Upper lobe of right lung (tissue), 1 donor: ENCODE measurements at regions not wholly inside any gene's neighbourhood (a gene's known extent, or its start where the extent isn't known, plus 50 kb on each side); places are given as distances from the start of the nearest gene placed in this dataset.

ENCODE experiments used
- ATAC-seq: fragments of 200-7000 bp; cut with Tn5 transposase; one replicate; pipeline ENCODE4 v1.9.1; 2020; ENCODE audit warnings: mild to moderate bottlenecking, moderate library complexity
- DNase-seq: peaks from one replicate; pipeline ENCODE4 v3.0.0-alpha.2; 2020
- H3K27ac ChIP-seq: fragments of 200-600 bp; one replicate; pipeline ENCODE4 v1.8.0; 2022
- H3K27me3 ChIP-seq: fragments of 200-600 bp; one replicate; pipeline ENCODE4 v1.8.0; 2022; ENCODE audit warnings: mild to moderate bottlenecking
- H3K36me3 ChIP-seq: fragments of 200-600 bp; one replicate; pipeline ENCODE4 v1.8.0; 2022
- H3K4me1 ChIP-seq: fragments of 200-600 bp; one replicate; pipeline ENCODE4 v1.8.0; 2022
- H3K4me3 ChIP-seq: fragments of 200-600 bp; one replicate; pipeline ENCODE4 v1.8.0; 2022; ENCODE audit warnings: mild to moderate bottlenecking
- H3K9me3 ChIP-seq: fragments of 200-600 bp; one replicate; pipeline ENCODE4 v1.8.0; 2022
- CTCF ChIP-seq: fragments of 200-600 bp; IDR thresholded peaks from one replicate; pipeline ENCODE4 v1.8.0; 2022; ENCODE audit warnings: antibody characterized with exemption
- intact Hi-C: fragments of 100-400 bp; cut with DNase I; formaldehyde crosslinking; loops from one replicate; pipeline ENCODE4 v1.11.0; 2022
- donor health status: DM: no; HTN: yes; CAD: no; lungs with severe emphysema.

DNA sequence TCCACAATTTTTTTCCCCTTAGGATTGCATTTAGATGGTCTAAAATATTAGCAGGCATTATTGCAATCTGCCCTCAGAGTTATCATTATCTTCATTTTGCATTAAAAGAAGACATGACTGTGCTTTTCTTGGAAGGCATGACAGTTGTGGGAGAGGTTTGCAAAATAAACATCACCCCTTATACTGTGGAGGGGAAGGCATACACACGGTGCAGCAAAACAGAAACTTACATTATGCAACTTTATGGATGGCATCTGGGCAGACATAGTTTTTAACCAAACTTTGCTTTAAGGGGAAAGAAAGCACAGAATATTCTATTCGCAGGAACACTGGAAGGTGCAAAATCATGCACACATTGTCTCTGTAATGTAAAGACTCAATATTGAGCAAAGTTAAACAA, 505.8 kb upstream of the ADAMTS16 start:
- no peak for DNase-seq
- Histone ChIP-seq H3K27me3 (no peaks in the 10 kb centered on the region), H3K36me3 (no peaks in the 10 kb centered on the region), H3K4me3 (no peak overlapping the region), H3K27ac (no peak overlapping the region), H3K4me1 (no peaks in the 10 kb centered on the region), H3K9me3 (no peaks in the 10 kb centered on the region)
- ATAC-seq, result no peak
- intact Hi-C loops, result no loop called here
- no peak for TF ChIP-seq CTCF

- Histone ChIP-seq H3K4me3 (no peak overlapping the region), H3K27me3 (no peaks in the 10 kb centered on the region), H3K36me3 (no peaks in the 10 kb centered on the region), H3K27ac (no peak overlapping the region), H3K4me1 (no peaks in the 10 kb centered on the region), H3K9me3 (no peaks in the 10 kb centered on the region)
- DNase-seq (no peak), ATAC-seq (no peak)
- intact Hi-C loops, result no loop called here
- TF ChIP-seq CTCF, result no peak
Observed at GRCh38 chr5:4636378-4636777, 503.8 kb upstream of the ADAMTS16 start.

- TF ChIP-seq CTCF, result no peak
- no peak overlapping the region for H3K4me3 ChIP-seq
- H3K4me1 ChIP-seq, result no peaks in the 10 kb centered on the region
- DNase-seq, result no peak
- H3K9me3 ChIP-seq, result no peaks in the 10 kb centered on the region
- no peak for ATAC-seq
- H3K27me3 ChIP-seq, result no peaks in the 10 kb centered on the region
- intact Hi-C loops, result no loop called here
- no peak overlapping the region for H3K27ac ChIP-seq
- H3K36me3 ChIP-seq, result no peaks in the 10 kb centered on the region
Observed at GRCh38 chr5:4639946-4640345, 500.2 kb upstream of the ADAMTS16 start.

- no peaks in the 10 kb centered on the region for H3K9me3 ChIP-seq
- H3K4me3 ChIP-seq, result no peak overlapping the region
- H3K27me3 ChIP-seq, result no peaks in the 10 kb centered on the region
- ATAC-seq (no peak), DNase-seq (no peak)
- H3K4me1 ChIP-seq, result no peaks in the 10 kb centered on the region
- no peak overlapping the region for H3K27ac ChIP-seq
- TF ChIP-seq CTCF, result no peak
- no peaks in the 10 kb centered on the region for H3K36me3 ChIP-seq
- intact Hi-C loops, result no loop called here
Observed at GRCh38 chr5:4640795-4641194, 499.3 kb upstream of the ADAMTS16 start.

DNA sequence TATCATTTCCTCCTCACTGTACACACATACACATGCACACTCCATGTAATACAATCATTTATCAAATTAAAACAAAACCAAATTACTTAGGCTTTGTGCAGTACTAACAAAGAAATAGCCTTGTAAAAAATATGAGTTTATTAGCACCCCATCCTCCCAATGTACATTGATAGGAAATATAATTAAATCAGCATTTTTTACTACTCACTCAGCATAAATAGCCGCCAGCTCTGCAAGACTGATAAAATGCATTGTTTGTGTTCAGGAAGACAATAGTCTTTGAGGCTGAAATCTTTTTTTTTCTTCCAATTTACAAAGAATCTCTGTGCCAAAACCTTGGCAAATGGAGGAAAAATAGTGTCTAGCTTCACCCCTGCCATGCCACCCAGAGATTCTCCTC, 497.6 kb upstream of the ADAMTS16 start:
- DNase-seq (no peak), ATAC-seq (no peak)
- TF ChIP-seq CTCF, result no peak
- no peak overlapping the region for H3K4me3 ChIP-seq
- no peak overlapping the region for H3K27ac ChIP-seq
- no peaks in the 10 kb centered on the region for H3K9me3 ChIP-seq
- no peaks in the 10 kb centered on the region for H3K4me1 ChIP-seq
- no peaks in the 10 kb centered on the region for H3K36me3 ChIP-seq
- H3K27me3 ChIP-seq, result no peaks in the 10 kb centered on the region
- intact Hi-C loops, result no loop called here

DNA sequence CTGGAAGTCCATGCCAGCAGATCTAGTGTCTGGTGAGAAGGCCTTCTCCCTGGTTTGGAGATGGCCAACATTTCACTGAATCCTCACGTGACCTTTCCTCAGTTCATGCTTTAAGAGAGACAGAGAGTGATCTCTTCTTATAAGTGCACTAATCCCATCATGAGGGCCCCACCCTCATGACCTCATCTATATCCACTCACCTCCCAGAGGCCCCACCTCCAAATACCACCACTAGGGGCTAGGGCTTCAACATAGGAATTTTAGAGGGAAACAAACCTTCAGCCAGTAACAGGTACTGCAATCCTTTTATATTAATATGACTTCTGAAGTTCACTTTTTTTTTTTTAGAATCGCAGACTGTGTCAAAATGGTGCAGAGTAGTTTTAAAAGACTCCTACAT, 496.9 kb upstream of the ADAMTS16 start:
- Histone ChIP-seq H3K27me3 (no peaks in the 10 kb centered on the region), H3K4me1 (no peaks in the 10 kb centered on the region), H3K9me3 (no peaks in the 10 kb centered on the region), H3K27ac (no peak overlapping the region), H3K4me3 (no peak overlapping the region), H3K36me3 (no peaks in the 10 kb centered on the region)
- no peak for ATAC-seq
- DNase-seq, result no peak
- TF ChIP-seq CTCF, result no peak
- intact Hi-C loops, result no loop called here
